ENCODE measurements at regions not wholly inside any gene's neighbourhood (a gene's known extent, or its start where the extent isn't known, plus 50 kb on each side); places are given as distances from the start of the nearest gene placed in this dataset.

DNA sequence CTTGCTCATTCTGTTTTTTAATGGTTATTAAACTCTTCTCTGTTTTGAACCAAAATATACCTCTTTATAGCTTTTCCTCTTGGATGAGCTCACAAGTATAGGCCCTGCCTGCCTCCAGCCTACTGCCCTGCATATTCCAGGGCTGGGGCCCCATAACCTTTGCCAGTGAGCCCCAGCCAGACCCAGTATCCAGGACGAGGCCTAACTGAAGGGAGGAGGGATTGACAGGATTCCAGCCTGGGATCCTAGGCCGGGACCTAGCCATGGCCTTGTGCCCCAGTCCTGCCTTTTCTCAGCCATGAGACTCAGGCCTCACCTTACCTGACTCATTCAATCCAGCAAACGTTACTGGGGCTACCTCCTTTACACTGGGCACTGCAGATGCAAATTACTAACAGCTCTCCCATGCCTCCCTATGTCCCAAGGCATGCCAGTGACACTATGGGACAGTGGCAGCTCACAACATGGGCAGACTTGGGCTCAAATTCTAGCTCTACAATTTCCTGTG is 159.2 kb downstream of the DDX1 start:
- TF ChIP-seq POLR2A (IDR thresholded peaks at IDR 0.05): no peak
- TF ChIP-seq POLR2AphosphoS5 (IDR thresholded peaks at IDR 0.05): no peak
- TF ChIP-seq, protein P1, sequence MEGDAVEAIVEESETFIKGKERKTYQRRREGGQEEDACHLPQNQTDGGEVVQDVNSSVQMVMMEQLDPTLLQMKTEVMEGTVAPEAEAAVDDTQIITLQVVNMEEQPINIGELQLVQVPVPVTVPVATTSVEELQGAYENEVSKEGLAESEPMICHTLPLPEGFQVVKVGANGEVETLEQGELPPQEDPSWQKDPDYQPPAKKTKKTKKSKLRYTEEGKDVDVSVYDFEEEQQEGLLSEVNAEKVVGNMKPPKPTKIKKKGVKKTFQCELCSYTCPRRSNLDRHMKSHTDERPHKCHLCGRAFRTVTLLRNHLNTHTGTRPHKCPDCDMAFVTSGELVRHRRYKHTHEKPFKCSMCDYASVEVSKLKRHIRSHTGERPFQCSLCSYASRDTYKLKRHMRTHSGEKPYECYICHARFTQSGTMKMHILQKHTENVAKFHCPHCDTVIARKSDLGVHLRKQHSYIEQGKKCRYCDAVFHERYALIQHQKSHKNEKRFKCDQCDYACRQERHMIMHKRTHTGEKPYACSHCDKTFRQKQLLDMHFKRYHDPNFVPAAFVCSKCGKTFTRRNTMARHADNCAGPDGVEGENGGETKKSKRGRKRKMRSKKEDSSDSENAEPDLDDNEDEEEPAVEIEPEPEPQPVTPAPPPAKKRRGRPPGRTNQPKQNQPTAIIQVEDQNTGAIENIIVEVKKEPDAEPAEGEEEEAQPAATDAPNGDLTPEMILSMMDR (IDR thresholded peaks at IDR 0.05): no peak
- no peak for TF ChIP-seq EP300 (IDR thresholded peaks at IDR 0.05)
